PC-3 (cell line): ENCODE measurements at regions not wholly inside any gene's neighbourhood (a gene's known extent, or its start where the extent isn't known, plus 50 kb on each side); places are given as distances from the start of the nearest gene placed in this dataset.

ENCODE experiments used
- ATAC-seq: fragments of 200-7000 bp; cut with Tn5 transposase; 2 replicates; pipeline ENCODE4 v1.9.1; 2020; ENCODE audit warnings: mild to moderate bottlenecking, moderate library complexity
- BruUV-seq: library from RNA; stranded (reverse); fragments of 400-500 nt; replicated peaks from 2 replicates; lab custom pipeline; 2021; lab: Mats Ljungman, UMichigan
- CTCF ChIA-PET: fragments of 300-600 bp; sonication (Branson Sonifier 250); formaldehyde crosslinking; loops from one replicate; lab custom pipeline; 2022; ENCODE audit warnings: antibody characterized with exemption; lab: Charles Lee
- POLR2A ChIA-PET: fragments of 300-600 bp; sonication (Branson Sonifier 250); formaldehyde crosslinking; loops from one replicate; lab custom pipeline; 2022; ENCODE audit warnings: antibody characterized with exemption; ENCODE audit not compliant: unreplicated experiment; lab: Charles Lee
- DNase-seq: peaks from one replicate; pipeline ENCODE4 v3.0.0-alpha.2; 2015
- H2AFZ ChIP-seq: fragments of 300-600 bp; sonication (generic); 2 replicates; pipeline ENCODE4 v1.6.0; 2016; ENCODE audit warnings: antibody characterized with exemption, low read length
- H3F3A ChIP-seq: fragments of 300-600 bp; sonication (generic); one replicate; pipeline ENCODE4 v1.6.0; 2017; ENCODE audit warnings: antibody characterized with exemption, low read length, control low read depth, mild to moderate bottlenecking; ENCODE audit not compliant: unreplicated experiment
- H3K27ac ChIP-seq: fragments of 300-600 bp; sonication (generic); 2 replicates; pipeline ENCODE4 v1.5.1; 2016; ENCODE audit warnings: mild to moderate bottlenecking, low read length
- H3K27me3 ChIP-seq: fragments of 300-600 bp; sonication (generic); 2 replicates; pipeline ENCODE4 v1.6.1; 2016; ENCODE audit warnings: low read length, mixed read lengths
- H3K36me3 ChIP-seq: fragments of 300-600 bp; sonication (generic); 2 replicates; pipeline ENCODE4 v1.6.1; 2016; ENCODE audit warnings: low read depth, mixed run types, low read length, mixed read lengths
- H3K4me1 ChIP-seq: fragments of 300-600 bp; sonication (generic); 2 replicates; pipeline ENCODE4 v1.5.1; 2016; ENCODE audit warnings: low read length; ENCODE audit not compliant: insufficient read depth
- H3K4me2 ChIP-seq: fragments of 300-600 bp; sonication (generic); 2 replicates; pipeline ENCODE4 v1.6.0; 2016; ENCODE audit warnings: low read length
- H3K4me3 ChIP-seq: fragments of 300-600 bp; sonication (generic); 2 replicates; pipeline ENCODE4 v1.5.1; 2016; ENCODE audit warnings: mild to moderate bottlenecking, low read length, mixed read lengths
- H3K79me2 ChIP-seq: fragments of 300-600 bp; sonication (generic); 2 replicates; pipeline ENCODE4 v1.6.1; 2017; ENCODE audit warnings: low read length, mixed read lengths
- H3K9ac ChIP-seq: fragments of 300-600 bp; sonication (generic); 2 replicates; pipeline ENCODE4 v1.6.0; 2016; ENCODE audit warnings: mild to moderate bottlenecking, low read length
- H3K9me2 ChIP-seq: fragments of 300-600 bp; sonication (generic); replicated peaks from 2 replicates; pipeline ENCODE4 v1.6.1; 2016; ENCODE audit warnings: mixed run types, low read length, mixed read lengths
- H3K9me3 ChIP-seq: fragments of 300-600 bp; sonication (generic); 2 replicates; pipeline ENCODE4 v1.6.1; 2016; ENCODE audit warnings: low read length, mixed read lengths
- H4K20me1 ChIP-seq: fragments of 300-600 bp; sonication (generic); 2 replicates; pipeline ENCODE4 v1.6.1; 2016; ENCODE audit warnings: low read length, mixed read lengths
- EZH2 ChIP-seq: fragments of 300-600 bp; sonication (generic); IDR thresholded peaks from one replicate; pipeline ENCODE4 v1.6.1; 2017; ENCODE audit warnings: antibody characterized with exemption, mild to moderate bottlenecking, low read length; ENCODE audit not compliant: unreplicated experiment
- EZH2phosphoT487 ChIP-seq: fragments of 300-600 bp; sonication (generic); IDR thresholded peaks from 2 replicates; pipeline ENCODE4 v1.6.1; 2018; ENCODE audit warnings: mild to moderate bottlenecking, antibody characterized with exemption, low read length, borderline replicate concordance
- intact Hi-C: fragments of 100-400 bp; cut with micrococcal nuclease; formaldehyde crosslinking; loops from 2 replicates; pipeline ENCODE4 v1.9.0; 2023
- TF ChIP-seq, protein P1 (sequence below): fragments of 300-600 bp; sonication (generic); conservative IDR thresholded peaks from 2 replicates; pipeline ENCODE4 v1.5.1; 2017; ENCODE audit warnings: antibody characterized with exemption, low read depth, mild to moderate bottlenecking, low read length

DNA sequence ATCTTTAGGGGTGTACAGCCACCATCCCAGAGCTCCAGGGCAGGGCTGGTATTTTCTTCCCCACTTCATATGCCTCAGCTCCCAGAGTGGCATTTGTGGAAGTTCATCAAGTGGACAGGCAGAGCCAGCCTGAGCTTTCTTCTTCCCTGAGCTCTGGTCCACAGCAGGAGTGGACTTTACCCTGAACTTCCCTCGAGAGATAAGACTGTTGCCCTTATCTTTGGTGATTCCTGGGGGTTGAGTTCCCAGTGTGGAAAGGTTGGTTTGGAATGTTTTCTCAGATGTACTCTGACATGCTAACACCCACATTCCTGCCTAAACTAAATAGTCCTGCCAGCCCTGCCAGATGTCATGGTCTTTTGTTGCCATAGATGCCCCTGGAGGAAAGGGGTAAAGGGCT lies 62.0 kb upstream of the LGALSL start:
- no peaks in the 10 kb centered on the region for H4K20me1 ChIP-seq
- no peak overlapping the region for H2AFZ ChIP-seq
- DNase-seq (no peak), ATAC-seq (no peak)
- H3K4me3 ChIP-seq = no peak overlapping the region
- no peaks in the 10 kb centered on the region for H3K27me3 ChIP-seq
- no peak overlapping the region for H3K27ac ChIP-seq
- H3K36me3 ChIP-seq = no peaks in the 10 kb centered on the region
- H3K9ac ChIP-seq = no peak overlapping the region
- H3K9me3 ChIP-seq = no peaks in the 10 kb centered on the region
- no peak overlapping the region for H3K4me2 ChIP-seq
- H3K9me2 ChIP-seq = no peaks in the 10 kb centered on the region
- CTCF ChIA-PET = no interaction called here
- H3F3A ChIP-seq = no peaks in the 10 kb centered on the region
- POLR2A ChIA-PET = no interaction called here
- H3K79me2 ChIP-seq = no peaks in the 10 kb centered on the region
- TF ChIP-seq, protein P1, sequence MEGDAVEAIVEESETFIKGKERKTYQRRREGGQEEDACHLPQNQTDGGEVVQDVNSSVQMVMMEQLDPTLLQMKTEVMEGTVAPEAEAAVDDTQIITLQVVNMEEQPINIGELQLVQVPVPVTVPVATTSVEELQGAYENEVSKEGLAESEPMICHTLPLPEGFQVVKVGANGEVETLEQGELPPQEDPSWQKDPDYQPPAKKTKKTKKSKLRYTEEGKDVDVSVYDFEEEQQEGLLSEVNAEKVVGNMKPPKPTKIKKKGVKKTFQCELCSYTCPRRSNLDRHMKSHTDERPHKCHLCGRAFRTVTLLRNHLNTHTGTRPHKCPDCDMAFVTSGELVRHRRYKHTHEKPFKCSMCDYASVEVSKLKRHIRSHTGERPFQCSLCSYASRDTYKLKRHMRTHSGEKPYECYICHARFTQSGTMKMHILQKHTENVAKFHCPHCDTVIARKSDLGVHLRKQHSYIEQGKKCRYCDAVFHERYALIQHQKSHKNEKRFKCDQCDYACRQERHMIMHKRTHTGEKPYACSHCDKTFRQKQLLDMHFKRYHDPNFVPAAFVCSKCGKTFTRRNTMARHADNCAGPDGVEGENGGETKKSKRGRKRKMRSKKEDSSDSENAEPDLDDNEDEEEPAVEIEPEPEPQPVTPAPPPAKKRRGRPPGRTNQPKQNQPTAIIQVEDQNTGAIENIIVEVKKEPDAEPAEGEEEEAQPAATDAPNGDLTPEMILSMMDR = no peak
- TF ChIP-seq EZH2 = no peak
- TF ChIP-seq EZH2phosphoT487 = no peak
- no TSS peak for BruUV-seq
- intact Hi-C loops = no loop called here
- no peaks in the 10 kb centered on the region for H3K4me1 ChIP-seq

DNA sequence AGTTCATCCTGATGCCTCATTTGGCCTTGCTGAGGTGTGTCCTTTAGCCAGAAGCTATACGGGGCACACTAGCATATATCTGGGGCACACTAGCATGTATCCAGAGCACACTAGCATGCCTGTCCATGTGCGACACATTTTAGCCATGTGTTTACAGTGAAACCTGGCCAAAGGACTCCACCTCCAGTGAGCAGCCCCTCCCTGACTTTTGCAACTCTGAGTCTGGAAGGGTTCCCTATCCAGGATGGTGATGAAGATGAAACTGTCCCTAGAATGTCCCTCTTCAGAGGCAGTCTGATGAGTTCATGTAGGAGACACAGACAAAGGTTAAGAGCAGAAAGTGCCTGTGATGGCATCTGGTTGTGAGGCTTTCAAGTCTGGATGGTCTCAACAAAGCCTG lies 61.4 kb upstream of the LGALSL start:
- ChIA-PET POLR2A (no interaction called here), CTCF (no interaction called here)
- no peak overlapping the region for H3K27ac ChIP-seq
- H3K36me3 ChIP-seq = no peaks in the 10 kb centered on the region
- BruUV-seq = no TSS peak
- no peaks in the 10 kb centered on the region for H3K27me3 ChIP-seq
- no peaks in the 10 kb centered on the region for H3K9me3 ChIP-seq
- no peak overlapping the region for H3K9ac ChIP-seq
- H3K4me2 ChIP-seq = no peak overlapping the region
- no peak overlapping the region for H2AFZ ChIP-seq
- no peak for DNase-seq
- H3K4me3 ChIP-seq = no peak overlapping the region
- H3K4me1 ChIP-seq = no peaks in the 10 kb centered on the region
- no peaks in the 10 kb centered on the region for H3F3A ChIP-seq
- H4K20me1 ChIP-seq = no peaks in the 10 kb centered on the region
- ATAC-seq = no peak
- no peak for TF ChIP-seq EZH2phosphoT487
- H3K9me2 ChIP-seq = no peaks in the 10 kb centered on the region
- H3K79me2 ChIP-seq = no peaks in the 10 kb centered on the region
- intact Hi-C loops = no loop called here

DNA sequence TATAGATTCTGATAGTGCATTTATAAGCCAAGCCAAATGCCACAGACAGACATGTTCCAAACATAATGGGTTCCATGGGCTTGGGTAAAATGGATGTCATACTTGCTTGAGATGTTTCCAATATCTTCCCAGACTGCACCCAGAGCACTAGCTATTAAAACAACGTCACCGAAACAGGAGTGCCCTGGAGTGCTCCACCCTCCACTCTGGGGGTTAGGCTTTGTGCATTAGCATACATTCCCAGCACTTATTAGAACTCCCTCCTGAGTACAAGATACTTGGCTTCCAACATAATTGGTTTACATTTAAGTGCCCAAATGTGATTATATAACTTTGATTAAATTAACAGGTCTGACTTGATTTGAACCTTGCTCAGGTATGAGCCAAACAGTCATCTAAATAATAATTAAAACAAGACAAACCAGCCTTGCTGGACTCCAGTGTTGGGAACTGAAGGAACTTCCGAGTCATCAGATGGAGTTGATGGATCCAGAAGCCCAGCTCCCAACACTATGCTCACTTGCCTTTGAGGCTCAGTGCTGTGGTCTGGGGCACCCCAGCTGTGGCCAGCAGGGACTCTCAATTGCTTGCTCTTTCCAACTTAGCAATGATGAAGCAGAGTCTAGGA lies 60.5 kb upstream of the LGALSL start:
- ChIA-PET POLR2A (no interaction called here), CTCF (no interaction called here)
- Histone ChIP-seq H3K27ac (no peak overlapping the region), H2AFZ (no peak overlapping the region), H3K9me2 (no peaks in the 10 kb centered on the region), H3K4me2 (no peak overlapping the region), H3K4me1 (no peaks in the 10 kb centered on the region), H3K4me3 (no peak overlapping the region), H3K36me3 (no peaks in the 10 kb centered on the region), H3K79me2 (no peaks in the 10 kb centered on the region), H3K9ac (no peak overlapping the region), H3K27me3 (no peaks in the 10 kb centered on the region), H3K9me3 (no peaks in the 10 kb centered on the region), H4K20me1 (no peaks in the 10 kb centered on the region), H3F3A (no peaks in the 10 kb centered on the region)
- ATAC-seq (no peak), DNase-seq (peak; percentile 12)
- BruUV-seq = no TSS peak
- intact Hi-C loops = no loop called here
- TF ChIP-seq EZH2 (no peak), EZH2phosphoT487 (no peak)
- TF ChIP-seq, protein P1 = no peak
